GM18867 (cell line): ENCODE measurements at regions not wholly inside any gene's neighbourhood (a gene's known extent, or its start where the extent isn't known, plus 50 kb on each side); places are given as distances from the start of the nearest gene placed in this dataset.
"Not testable (repeated sequence)": the region's sequence is repeated elsewhere in the genome, so short reads cannot be mapped to it uniquely, and the experiment has no call there.

ENCODE experiments used
- ATAC-seq: cut with Tn5 transposase; IDR thresholded peaks from one replicate; pipeline ENCODE4 v1.9.1; 2021; ENCODE audit warnings: mild to moderate bottlenecking, moderate library complexity; ENCODE audit not compliant: unreplicated experiment

GRCh38 chr2:149686136-149687051 lies 98.8 kb upstream of the MMADHC start:
- no peak for ATAC-seq

GRCh38 chr2:149685401-149685800 lies 97.8 kb upstream of the MMADHC start:
- ATAC-seq: not testable (repeated sequence)

- no peak for ATAC-seq
Measured at GRCh38 chr2:149679286-149679685, 91.7 kb upstream of the MMADHC start.

GRCh38 chr2:149677416-149677815 lies 89.8 kb upstream of the MMADHC start:
- no peak for ATAC-seq

GRCh38 chr2:149670086-149670485 lies 82.5 kb upstream of the MMADHC start:
- no peak for ATAC-seq

GRCh38 chr2:149666809-149667320 lies 79.3 kb upstream of the MMADHC start:
- ATAC-seq: no peak

GRCh38 chr2:149664896-149665295 lies 77.3 kb upstream of the MMADHC start:
- no peak for ATAC-seq

- no peak for ATAC-seq
Measured at GRCh38 chr2:149662556-149662955, 75.0 kb upstream of the MMADHC start.

GRCh38 chr2:149661844-149662243 lies 74.3 kb upstream of the MMADHC start:
- no peak for ATAC-seq

GRCh38 chr2:149658553-149658952 lies 71.0 kb upstream of the MMADHC start:
- ATAC-seq: no peak

GRCh38 chr2:149657401-149658040 lies 69.9 kb upstream of the MMADHC start:
- ATAC-seq: no peak

- ATAC-seq: no peak
Measured at GRCh38 chr2:149656996-149657395, 69.4 kb upstream of the MMADHC start.

- ATAC-seq: no peak
Measured at GRCh38 chr2:149653831-149654445, 66.4 kb upstream of the MMADHC start.

- ATAC-seq: no peak
Measured at GRCh38 chr2:149652926-149653325, 65.4 kb upstream of the MMADHC start.

GRCh38 chr2:149652526-149652925 lies 65.0 kb upstream of the MMADHC start:
- no peak for ATAC-seq

- ATAC-seq: no peak
Measured at GRCh38 chr2:149651229-149651628, 63.7 kb upstream of the MMADHC start.

GRCh38 chr2:149650006-149650405 lies 62.4 kb upstream of the MMADHC start:
- no peak for ATAC-seq

GRCh38 chr2:149648282-149649030 lies 60.9 kb upstream of the MMADHC start:
- no peak for ATAC-seq

GRCh38 chr2:149645391-149645790 lies 57.8 kb upstream of the MMADHC start:
- ATAC-seq: no peak
